NOMO-1 treated with dmso at 0.1 percent for 144 hours (cell line): ENCODE measurements at regions not wholly inside any gene's neighbourhood (a gene's known extent, or its start where the extent isn't known, plus 50 kb on each side); places are given as distances from the start of the nearest gene placed in this dataset.

Experiments
- DNase-seq: peaks from one replicate; lab custom pipeline; 2025; ENCODE audit not compliant: unreplicated experiment; lab: John Stamatoyannopoulos, UW

- DNase-seq, result no peak
Observed at GRCh38 chr6:45714006-45714730, 301.5 kb downstream of the CLIC5 start.
